H1 (cell line): ENCODE measurements at regions not wholly inside any gene's neighbourhood (a gene's known extent, or its start where the extent isn't known, plus 50 kb on each side); places are given as distances from the start of the nearest gene placed in this dataset.

ENCODE experiments used
- CTCF ChIA-PET: fragments of 300-600 bp; sonication (Branson Sonifier 250); formaldehyde crosslinking; loops from one replicate; lab custom pipeline; 2021; ENCODE audit not compliant: partially characterized antibody; lab: Charles Lee
- POLR2A ChIA-PET: fragments of 300-600 bp; sonication (Branson Sonifier 250); formaldehyde crosslinking; loops from one replicate; lab custom pipeline; 2021; ENCODE audit warnings: inconsistent platforms; ENCODE audit not compliant: partially characterized antibody; lab: Charles Lee
- DNase-seq, 2 experiments: peaks; one replicate each; pipeline versions ENCODE4 v3.0.0 to v3.0.0-alpha.2; 2010 to 2022; ENCODE audit warnings: low spot score in 2 of 2, low read depth in 1 of 2, mixed read lengths in 1 of 2
- FAIRE-seq: peaks from 2 replicates; lab custom pipeline; 2011; peaks lifted over from hg19 to GRCh38; lab: Jason Lieb, UNC
- H2AFZ ChIP-seq: 2 replicates; pipeline ENCODE4 v1.8.1; 2012; ENCODE audit warnings: low read length, inconsistent platforms
- H2AK5ac ChIP-seq: 2 replicates; pipeline ENCODE4 v1.6.1; 2013; ENCODE audit warnings: low read depth, low read length
- H2BK120ac ChIP-seq: replicated peaks from 2 replicates; pipeline ENCODE3; 2013; ENCODE audit warnings: low read depth, low read length, inconsistent platforms
- H2BK12ac ChIP-seq: 2 replicates; pipeline ENCODE4 v1.6.1; 2013; ENCODE audit warnings: low read depth, low read length
- H2BK15ac ChIP-seq: 2 replicates; pipeline ENCODE4 v1.6.1; 2013; ENCODE audit warnings: low read length
- H2BK20ac ChIP-seq: 2 replicates; pipeline ENCODE4 v1.6.1; 2013; ENCODE audit warnings: low read length
- H2BK5ac ChIP-seq: 2 replicates; pipeline ENCODE4 v1.6.1; 2013; ENCODE audit warnings: low read depth, low read length
- H3K14ac ChIP-seq: 2 replicates; pipeline ENCODE4 v1.6.1; 2013; ENCODE audit warnings: inconsistent platforms; ENCODE audit not compliant: insufficient read length
- H3K18ac ChIP-seq: 2 replicates; pipeline ENCODE4 v1.6.1; 2013; ENCODE audit warnings: low read length; ENCODE audit errors: extremely low read depth
- H3K23ac ChIP-seq: 2 replicates; pipeline ENCODE4 v1.6.1; 2013; ENCODE audit warnings: inconsistent platforms; ENCODE audit not compliant: insufficient read length
- H3K23me2 ChIP-seq: 2 replicates; pipeline ENCODE4 v1.6.1; 2013; ENCODE audit warnings: low read depth, low read length
- H3K27ac ChIP-seq: 2 replicates; pipeline ENCODE4 v1.6.1; 2011; ENCODE audit warnings: low read depth, low read length, inconsistent platforms
- H3K27me3 ChIP-seq, 4 experiments: replicated peaks in 1 of 4; 1 replicate in 1 of 4; 2 replicates in 3 of 4; pipeline versions ENCODE4 v1.6.1 to v1.8.1; 2011 to 2013; ENCODE audit warnings: low read length in 3 of 4, mild to moderate bottlenecking in 3 of 4, inconsistent platforms in 2 of 4, mixed read lengths in 2 of 4, moderate library complexity in 1 of 4; ENCODE audit not compliant: control insufficient read depth in 3 of 4, insufficient read depth in 3 of 4; ENCODE audit errors: extremely low read depth in 1 of 4
- H3K36me3 ChIP-seq, 4 experiments: 2 replicates each; pipeline versions ENCODE4 v1.6.1 to v1.8.1; 2011 to 2013; ENCODE audit warnings: mild to moderate bottlenecking in 4 of 4, low read length in 3 of 4, moderate library complexity in 2 of 4, control low read depth in 1 of 4, inconsistent platforms in 1 of 4; ENCODE audit not compliant: insufficient read depth in 4 of 4, control insufficient read depth in 2 of 4
- H3K4ac ChIP-seq: replicated peaks from 2 replicates; pipeline ENCODE3; 2013; ENCODE audit warnings: low read length, low read depth, mixed read lengths, inconsistent platforms; ENCODE audit not compliant: insufficient read length
- H3K4me1 ChIP-seq, 4 experiments: replicated peaks in 1 of 4; 1 replicate in 1 of 4; 2 replicates in 3 of 4; pipeline versions ENCODE4 v1.6.1 to v1.8.1; 2011 to 2013; ENCODE audit warnings: low read length in 3 of 4, inconsistent platforms in 2 of 4, mixed read lengths in 1 of 4; ENCODE audit not compliant: insufficient read depth in 4 of 4, control insufficient read depth in 3 of 4
- H3K4me2 ChIP-seq, 2 experiments: 2 replicates each; pipeline versions ENCODE4 v1.6.1 to v1.8.1; 2011 to 2013; ENCODE audit warnings: low read depth in 2 of 2, low read length in 2 of 2, control low read depth in 1 of 2, inconsistent platforms in 1 of 2, mild to moderate bottlenecking in 1 of 2; ENCODE audit not compliant: insufficient read depth in 1 of 2
- H3K4me3 ChIP-seq, 4 experiments: fragments of 200-600, 300-600 bp in 1 of 4; sonication (generic), shearing (Covaris generic), sonication (Bioruptor Twin) in 1 of 4; 2 replicates each; pipeline versions ENCODE4 v1.5.1 to v1.8.1; 2011 to 2016; ENCODE audit warnings: low read length in 4 of 4, low read depth in 3 of 4, control low read depth in 2 of 4, inconsistent platforms in 2 of 4, mild to moderate bottlenecking in 2 of 4, mixed read lengths in 1 of 4, moderate library complexity in 1 of 4; ENCODE audit not compliant: insufficient read depth in 2 of 4; ENCODE audit errors: extremely low read depth in 1 of 4
- H3K56ac ChIP-seq: replicated peaks from 2 replicates; pipeline ENCODE3; 2013; ENCODE audit warnings: low read depth, mild to moderate bottlenecking, mixed read lengths, low read length, inconsistent platforms; ENCODE audit not compliant: insufficient read length
- H3K79me1 ChIP-seq: 2 replicates; pipeline ENCODE4 v1.6.1; 2013; ENCODE audit warnings: low read depth, low read length, control low read depth
- H3K79me2 ChIP-seq, 2 experiments: 2 replicates each; pipeline versions ENCODE4 v1.6.1 to v1.8.1; 2012 to 2013; ENCODE audit warnings: low read length in 2 of 2, mild to moderate bottlenecking in 2 of 2, inconsistent platforms in 1 of 2; ENCODE audit not compliant: insufficient read depth in 2 of 2, control insufficient read depth in 1 of 2
- H3K9ac ChIP-seq, 4 experiments: replicated peaks in 1 of 4; 1 replicate in 1 of 4; 2 replicates in 3 of 4; pipeline versions ENCODE4 v1.6.1 to v1.8.1; 2011 to 2013; ENCODE audit warnings: low read depth in 3 of 4, low read length in 3 of 4, control low read depth in 2 of 4, mild to moderate bottlenecking in 2 of 4, moderate library complexity in 2 of 4, inconsistent platforms in 1 of 4; ENCODE audit errors: extremely low read depth in 1 of 4
- H3K9me3 ChIP-seq, 2 experiments: 2 replicates each; pipeline versions ENCODE4 v1.6.1 to v1.8.1; 2012 to 2013; ENCODE audit warnings: mild to moderate bottlenecking in 2 of 2, moderate library complexity in 2 of 2, control low read depth in 1 of 2, inconsistent platforms in 1 of 2, low read depth in 1 of 2, low read length in 1 of 2, mixed read lengths in 1 of 2; ENCODE audit not compliant: insufficient read depth in 2 of 2
- H4K20me1 ChIP-seq, 2 experiments: replicated peaks in 1 of 2; 2 replicates each; pipeline versions ENCODE3 to v1.8.1; 2011 to 2013; ENCODE audit warnings: inconsistent platforms in 2 of 2, low read length in 2 of 2, mild to moderate bottlenecking in 1 of 2; ENCODE audit not compliant: insufficient read depth in 2 of 2, control insufficient read depth in 1 of 2
- H4K5ac ChIP-seq: 2 replicates; pipeline ENCODE4 v1.6.1; 2013; ENCODE audit warnings: low read length, low read depth, mixed read lengths, inconsistent platforms; ENCODE audit not compliant: insufficient read length
- H4K8ac ChIP-seq: 2 replicates; pipeline ENCODE4 v1.8.0; 2013; ENCODE audit warnings: mild to moderate bottlenecking, moderate library complexity, low read length, inconsistent platforms; ENCODE audit not compliant: insufficient read depth; ENCODE audit errors: extremely low read depth
- H4K91ac ChIP-seq: replicated peaks from 2 replicates; pipeline ENCODE3; 2013; ENCODE audit warnings: low read length, mixed read lengths, inconsistent platforms; ENCODE audit not compliant: insufficient read length
- BCL11A ChIP-seq, 2 experiments: IDR thresholded peaks; one replicate each; pipeline ENCODE4 v1.6.1; 2011; ENCODE audit warnings: low read depth in 2 of 2, low read length in 2 of 2, mild to moderate bottlenecking in 2 of 2
- BRCA1 ChIP-seq: IDR thresholded peaks from 2 replicates; pipeline ENCODE4 v1.6.1; 2012; ENCODE audit warnings: low read depth, low read length, improper control_type of control experiment
- CHD1 ChIP-seq: IDR thresholded peaks from 2 replicates; pipeline ENCODE4 v1.6.1; 2012; ENCODE audit warnings: low read depth, low read length, improper control_type of control experiment
- CHD2 ChIP-seq: IDR thresholded peaks from 2 replicates; pipeline ENCODE4 v1.6.1; 2012; ENCODE audit warnings: low read length, improper control_type of control experiment
- EZH2 ChIP-seq: fragments of 200-600 bp; sonication (generic); IDR thresholded peaks from 2 replicates; pipeline ENCODE4 v1.7.1; 2012; ENCODE audit warnings: low read depth, mild to moderate bottlenecking, moderate library complexity, low read length, inconsistent platforms; ENCODE audit not compliant: severe bottlenecking
- GTF2F1 ChIP-seq: IDR thresholded peaks from 2 replicates; pipeline ENCODE4 v1.6.1; 2012; ENCODE audit warnings: low read depth, low read length, improper control_type of control experiment, borderline replicate concordance
- HDAC2 ChIP-seq, 2 experiments: fragments of 300-600 bp in 1 of 2; sonication (generic) in 1 of 2; IDR thresholded peaks; 2 replicates each; pipeline ENCODE4 v1.6.1; 2011 to 2012; ENCODE audit warnings: low read depth in 2 of 2, low read length in 2 of 2, mild to moderate bottlenecking in 2 of 2, moderate library complexity in 2 of 2, borderline replicate concordance in 1 of 2, inconsistent platforms in 1 of 2
- PHF8 ChIP-seq: fragments of 200-600 bp; sonication (generic); conservative IDR thresholded peaks from 2 replicates; pipeline ENCODE4 v1.7.1; 2012; ENCODE audit warnings: low read depth, mild to moderate bottlenecking, inconsistent platforms, low read length, moderate library complexity
- POLR2AphosphoS5 ChIP-seq: IDR thresholded peaks from 2 replicates; pipeline ENCODE4 v1.6.1; 2011; ENCODE audit warnings: low read depth, low read length
- RBBP5 ChIP-seq: IDR thresholded peaks from 2 replicates; pipeline ENCODE4 v1.7.1; 2012; ENCODE audit warnings: low read depth, mild to moderate bottlenecking, inconsistent platforms, low read length, moderate library complexity, borderline replicate concordance
- RXRA ChIP-seq: IDR thresholded peaks from 2 replicates; pipeline ENCODE4 v1.6.1; 2011; ENCODE audit warnings: low read depth, mild to moderate bottlenecking, low read length, moderate library complexity; ENCODE audit not compliant: insufficient read depth
- SRF ChIP-seq: IDR thresholded peaks from 2 replicates; pipeline ENCODE4 v1.6.1; 2011; ENCODE audit warnings: mild to moderate bottlenecking, low read depth, low read length, moderate library complexity
- WGBS, 2 experiments: shearing (Covaris generic) in 1 of 2; methylation state at CpG; one replicate each; pipeline versions ENCODE4 v1.1.6 to v1.1.7; 2013 to 2015; ENCODE audit warnings: low lambda C conversion rate in 2 of 2, mixed read lengths in 2 of 2, inconsistent platforms in 1 of 2, low coverage in 1 of 2, missing lambda C conversion rate in 1 of 2; ENCODE audit not compliant: insufficient replicate concordance in 2 of 2, insufficient coverage in 1 of 2, insufficient read length in 1 of 2; ENCODE audit errors: extremely low coverage in 1 of 2, missing lambda C conversion rate in 1 of 2; 5-methylcytosine and 5-hydroxymethylcytosine counted together

- Histone ChIP-seq H2BK15ac (no peak overlapping the region), H2BK12ac (no peak overlapping the region), H3K27ac (no peak overlapping the region), H3K79me2 (no peaks in the 10 kb centered on the region), H2BK5ac (no peak overlapping the region), H3K4me1 (no peaks in the 10 kb centered on the region), H4K91ac (no peak overlapping the region), H4K20me1 (no peaks in the 10 kb centered on the region), H3K9ac (no peak overlapping the region), H3K4me2 (no peak overlapping the region), H3K27me3 (no peaks in the 10 kb centered on the region), H3K18ac (no peak overlapping the region), H2BK120ac (no peak overlapping the region), H4K8ac (no peak overlapping the region), H3K23me2 (no peaks in the 10 kb centered on the region), H3K56ac (no peak overlapping the region), H3K79me1 (no peaks in the 10 kb centered on the region), H4K5ac (no peak overlapping the region), H3K4ac (no peak overlapping the region)
- DNase-seq = no peak
- no peak for FAIRE-seq
- POLR2A ChIA-PET = interaction anchor here (0.6 kb wide), 1 partner anchor 576 kb away, joined by 3 read pairs; no protein-coding TSS in a partner anchor
- whole genome bisulfite sequencing, 2 experiments = 93% methylated on average over 14 of the region's 14 CpGs; no CpG with 5 or more reads in 1 of the 2 experiments
- TF ChIP-seq CHD2 (no peak), HDAC2 (IDR thresholded peaks at IDR 0.05; ENCODE audit: borderline replicate concordance in 1 of 2, low read depth in 2 of 2, low read length in 2 of 2) (no peak), POLR2AphosphoS5 (no peak), PHF8 (no peak), BCL11A (IDR thresholded peaks at IDR 0.05; ENCODE audit: low read depth in 2 of 2, low read length in 2 of 2) (no peak), RXRA (no peak), SRF (no peak), GTF2F1 (no peak), RBBP5 (no peak), EZH2 (no peak), BRCA1 (no peak), CHD1 (no peak)
- TF ChIP-seq, all 59 proteins: peak for 0
- no peak overlapping the region for H2BK20ac ChIP-seq
- H3K14ac ChIP-seq = no peak overlapping the region
- no peaks in the 10 kb centered on the region for H3K36me3 ChIP-seq
- no peak overlapping the region for H3K4me3 ChIP-seq
- H2AFZ ChIP-seq = no peak overlapping the region
- CTCF ChIA-PET = interaction anchor here (1.5 kb wide), 1 partner anchor 13 kb away, joined by 3 read pairs; no protein-coding TSS in a partner anchor
- no peak overlapping the region for H2AK5ac ChIP-seq
- H3K23ac ChIP-seq = no peak overlapping the region
- peaks cover 0 to 3% of the 10 kb centered on the region in 2 experiments; a peak in 1 of 4 replicates for H3K9me3 ChIP-seq
Measured at GRCh38 chr5:105640328-105640727, 2030.4 kb downstream of the EFNA5 start.
